Right lobe of liver (tissue), 6 donors: ENCODE measurements at regions not wholly inside any gene's neighbourhood (a gene's known extent, or its start where the extent isn't known, plus 50 kb on each side); places are given as distances from the start of the nearest gene placed in this dataset.
"Not testable (repeated sequence)": the region's sequence is repeated elsewhere in the genome, so short reads cannot be mapped to it uniquely, and the experiment has no call there.

Source experiments
- ATAC-seq, 4 donors: fragments of 200-7000 bp; cut with Tn5 transposase; one replicate each; pipeline ENCODE4 v1.9.1; 2020; ENCODE audit warnings: mild to moderate bottlenecking in 4 of 4, moderate library complexity in 4 of 4
- DNase-seq, 3 donors: peaks; one replicate each; pipeline ENCODE4 v3.0.0-alpha.2; 2020
- H3K27ac ChIP-seq, 3 donors: fragments of 200-600 bp; one replicate each; pipeline ENCODE4 v1.8.0; 2022
- H3K27me3 ChIP-seq, 2 donors: fragments of 200-600 bp; one replicate each; pipeline ENCODE4 v1.8.0; 2022
- H3K36me3 ChIP-seq, 4 donors: fragments of 200-600 bp; sonication (generic) in 1 of 4; one replicate each; pipeline versions ENCODE4 v1.5.1 to v1.8.0; 2017 to 2022; ENCODE audit warnings: control low read depth in 1 of 4
- H3K4me1 ChIP-seq, 4 donors: fragments of 200-600 bp; sonication (generic) in 1 of 4; one replicate each; pipeline versions ENCODE4 v1.5.1 to v1.8.0; 2017 to 2022; ENCODE audit warnings: control low read depth in 1 of 4
- H3K4me3 ChIP-seq, 3 donors: fragments of 200-600 bp; one replicate each; pipeline ENCODE4 v1.8.0; 2022
- H3K9me3 ChIP-seq, 4 donors: fragments of 200-600 bp; sonication (generic) in 1 of 4; one replicate each; pipeline versions ENCODE4 v1.5.1 to v1.8.0; 2017 to 2022; ENCODE audit warnings: control low read depth in 1 of 4
- CTCF ChIP-seq, 4 donors: fragments of 200-600 bp in 3 of 4; fragments of 450-650 bp in 1 of 4; IDR thresholded peaks; one replicate each; pipeline versions ENCODE4 v1.5.1 to v1.8.0; 2016 to 2022; ENCODE audit warnings: antibody characterized with exemption in 4 of 4, mild to moderate bottlenecking in 2 of 4
- POLR2A ChIP-seq: fragments of 450-650 bp; IDR thresholded peaks from one replicate; pipeline ENCODE4 v1.6.1; 2017; ENCODE audit warnings: antibody characterized with exemption, mild to moderate bottlenecking
- WGBS: methylation state at CpG from one replicate; pipeline ENCODE4 v1.1.6; 2018; ENCODE audit warnings: low coverage, low lambda C conversion rate; ENCODE audit not compliant: insufficient coverage; ENCODE audit errors: missing lambda C conversion rate; 5-methylcytosine and 5-hydroxymethylcytosine counted together
- intact Hi-C, 2 donors: fragments of 100-400 bp; cut with DNase I; formaldehyde crosslinking; loops; one replicate each; pipeline versions ENCODE4 v1.11.2 to v1.14.1; 2022
- donor health status: DM: no; HTN: yes; CAD: no.
- donor health status: DM: no; HTN: no; CAD: no.
- donor health status: DM: no; HTN: no; CAD: no.
- donor health status: DM: no; HTN: yes; CAD: no.
- donor health status: DM: no; HTN: yes; CAD: no.

GRCh38 chr2:192960945-192961344 lies 766.2 kb upstream of the TMEFF2 start:
- no peak overlapping the region for H3K4me3 ChIP-seq
- TF ChIP-seq POLR2A (no peak), CTCF (IDR thresholded peaks at IDR 0.05) (no peak)
- H3K4me1 ChIP-seq: no peaks in the 10 kb centered on the region
- no peaks in the 10 kb centered on the region for H3K9me3 ChIP-seq
- DNase-seq (no peak), ATAC-seq (no peak)
- no peaks in the 10 kb centered on the region for H3K36me3 ChIP-seq
- H3K27me3 ChIP-seq: no peaks in the 10 kb centered on the region
- 56% methylated on average over 3 of the region's 3 CpGs for WGBS
- intact Hi-C loops: no loop called here
- no peak overlapping the region for H3K27ac ChIP-seq

GRCh38 chr2:192958615-192959014 lies 763.9 kb upstream of the TMEFF2 start:
- ATAC-seq, intact Hi-C loops: not testable (repeated sequence)
- 56% methylated on average over 3 of the region's 7 CpGs for WGBS

GRCh38 chr2:192957425-192957824 lies 762.7 kb upstream of the TMEFF2 start:
- Histone ChIP-seq H3K27ac (no peak overlapping the region), H3K36me3 (no peaks in the 10 kb centered on the region), H3K27me3 (no peaks in the 10 kb centered on the region), H3K4me1 (no peaks in the 10 kb centered on the region), H3K4me3 (no peak overlapping the region), H3K9me3 (no peaks in the 10 kb centered on the region)
- DNase-seq (no peak), ATAC-seq (no peak)
- no peak for TF ChIP-seq POLR2A
- no peak for TF ChIP-seq CTCF (IDR thresholded peaks at IDR 0.05)
- intact Hi-C loops: no loop called here
- WGBS: 77% methylated on average over 5 of the region's 5 CpGs

More at GRCh38 chr2:192958615-192959014, 763.9 kb upstream of the TMEFF2 start:
- not testable (repeated sequence) for H3K27me3 ChIP-seq, H3K4me1 ChIP-seq, H3K36me3 ChIP-seq, H3K4me3 ChIP-seq, H3K9me3 ChIP-seq, H3K27ac ChIP-seq, DNase-seq

GRCh38 chr2:192953116-192953515 lies 758.4 kb upstream of the TMEFF2 start:
- no peak for TF ChIP-seq POLR2A
- no peak for TF ChIP-seq CTCF (IDR thresholded peaks at IDR 0.05)
- Histone ChIP-seq H3K4me3 (no peak overlapping the region), H3K4me1 (no peaks in the 10 kb centered on the region), H3K27me3 (no peaks in the 10 kb centered on the region), H3K27ac (no peak overlapping the region), H3K9me3 (no peaks in the 10 kb centered on the region), H3K36me3 (no peaks in the 10 kb centered on the region)
- WGBS: 36% methylated on average over 1 of the region's 1 CpG
- ATAC-seq (no peak), DNase-seq (no peak)
- intact Hi-C loops: no loop called here

- no peaks in the 10 kb centered on the region for H3K4me1 ChIP-seq
- no peak for DNase-seq
- H3K4me3 ChIP-seq: no peak overlapping the region
- no peak overlapping the region for H3K27ac ChIP-seq
- no peaks in the 10 kb centered on the region for H3K9me3 ChIP-seq
- WGBS: 48% methylated on average over 2 of the region's 2 CpGs
- no peak for ATAC-seq
- no peaks in the 10 kb centered on the region for H3K27me3 ChIP-seq
- no peak for TF ChIP-seq CTCF (IDR thresholded peaks at IDR 0.05)
- no peak for TF ChIP-seq POLR2A
- H3K36me3 ChIP-seq: no peaks in the 10 kb centered on the region
- intact Hi-C loops: no loop called here
Observed at GRCh38 chr2:192952245-192952644, 757.5 kb upstream of the TMEFF2 start.
